Activated naive CD4-positive, alpha-beta T cell treated with anti-CD3 and anti-CD28 coated beads for 36 hours (primary cell): ENCODE measurements at regions not wholly inside any gene's neighbourhood (a gene's known extent, or its start where the extent isn't known, plus 50 kb on each side); places are given as distances from the start of the nearest gene placed in this dataset.

ENCODE experiments used
- CTCF ChIA-PET: fragments of 350-600 bp; sonication (Branson Sonifier 250); formaldehyde crosslinking; loops from one replicate; lab custom pipeline; 2021; ENCODE audit warnings: antibody characterized with exemption; lab: Charles Lee
- DNase-seq: peaks from one replicate; pipeline ENCODE4 v3.0.0-alpha.2; 2020
- H3K27ac Mint-ChIP-seq: one replicate; pipeline ENCODE4 v1.8.0; 2021; ENCODE audit warnings: mild to moderate bottlenecking, mixed read lengths
- H3K27me3 Mint-ChIP-seq: one replicate; pipeline ENCODE4 v1.8.0; 2021; ENCODE audit warnings: low read depth, mixed read lengths
- H3K36me3 Mint-ChIP-seq: one replicate; pipeline ENCODE4 v1.8.0; 2021; ENCODE audit warnings: low read depth, mixed read lengths
- H3K4me1 Mint-ChIP-seq: one replicate; pipeline ENCODE4 v1.8.0; 2021; ENCODE audit warnings: low read depth, mixed read lengths
- H3K4me3 Mint-ChIP-seq: one replicate; pipeline ENCODE4 v1.8.0; 2021; ENCODE audit warnings: mild to moderate bottlenecking, moderate library complexity, mixed read lengths
- H3K9me3 Mint-ChIP-seq: one replicate; pipeline ENCODE4 v1.8.0; 2021; ENCODE audit warnings: mixed read lengths
- intact Hi-C: fragments of 100-400 bp; cut with micrococcal nuclease; formaldehyde crosslinking; loops from one replicate; pipeline ENCODE4 v1.15.1; 2023

DNA sequence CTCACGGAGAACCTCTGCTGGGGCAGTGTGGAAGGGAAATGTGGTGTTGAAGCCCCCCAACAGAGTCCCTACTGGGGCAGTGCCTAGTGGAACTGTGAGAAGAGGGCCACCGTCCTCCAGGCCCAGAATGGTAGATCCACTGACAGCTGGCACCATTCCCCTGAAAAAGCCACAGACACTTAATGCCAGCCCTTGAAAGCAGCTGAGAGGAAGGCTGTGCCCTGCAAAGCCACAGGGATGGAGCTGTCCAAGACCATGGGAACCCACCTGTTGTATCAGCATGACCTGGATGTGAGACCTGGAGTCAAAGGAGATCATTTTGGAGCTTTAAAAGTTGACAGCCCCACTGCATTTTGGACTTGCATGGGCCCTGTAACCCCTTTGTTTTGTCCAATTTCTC lies 363.5 kb upstream of the PRICKLE1 start:
- Mint-ChIP-seq H3K4me1 (no peaks in the 10 kb centered on the region), H3K9me3 (no peaks in the 10 kb centered on the region), H3K27ac (no peak overlapping the region), H3K36me3 (no peaks in the 10 kb centered on the region), H3K4me3 (no peak overlapping the region), H3K27me3 (peaks cover 2% of the 10 kb centered on the region)
- DNase-seq = no peak
- CTCF ChIA-PET = no interaction called here
- intact Hi-C loops = no loop called here

- Mint-ChIP-seq H3K4me3 (no peak overlapping the region), H3K36me3 (no peaks in the 10 kb centered on the region), H3K27ac (no peak overlapping the region), H3K27me3 (peaks cover 2% of the 10 kb centered on the region), H3K4me1 (no peaks in the 10 kb centered on the region), H3K9me3 (peaks cover 15% of the 10 kb centered on the region)
- DNase-seq = no peak
- CTCF ChIA-PET = no interaction called here
- intact Hi-C loops = no loop called here
These were observed 357.4 kb upstream of the PRICKLE1 start for GRCh38 chr12:42946871-42947381.

GRCh38 chr12:42945927-42946326 lies 356.4 kb upstream of the PRICKLE1 start:
- CTCF ChIA-PET = no interaction called here
- H3K27ac Mint-ChIP-seq = no peak overlapping the region
- peaks cover 20% of the 10 kb centered on the region for H3K9me3 Mint-ChIP-seq
- H3K4me1 Mint-ChIP-seq = no peaks in the 10 kb centered on the region
- no peak for DNase-seq
- intact Hi-C loops = no loop called here
- no peak overlapping the region for H3K4me3 Mint-ChIP-seq
- H3K27me3 Mint-ChIP-seq = peaks cover 2% of the 10 kb centered on the region
- H3K36me3 Mint-ChIP-seq = no peaks in the 10 kb centered on the region

- H3K4me3 Mint-ChIP-seq = no peak overlapping the region
- H3K9me3 Mint-ChIP-seq = peaks cover 25% of the 10 kb centered on the region
- no peak for DNase-seq
- H3K4me1 Mint-ChIP-seq = no peaks in the 10 kb centered on the region
- CTCF ChIA-PET = no interaction called here
- intact Hi-C loops = no loop called here
- H3K36me3 Mint-ChIP-seq = no peaks in the 10 kb centered on the region
- no peaks in the 10 kb centered on the region for H3K27me3 Mint-ChIP-seq
- no peak overlapping the region for H3K27ac Mint-ChIP-seq
These were observed 355.0 kb upstream of the PRICKLE1 start for GRCh38 chr12:42944516-42944915.

- no peaks in the 10 kb centered on the region for H3K27me3 Mint-ChIP-seq
- no peaks in the 10 kb centered on the region for H3K36me3 Mint-ChIP-seq
- intact Hi-C loops = no loop called here
- peaks cover 16% of the 10 kb centered on the region for H3K9me3 Mint-ChIP-seq
- CTCF ChIA-PET = no interaction called here
- no peak for DNase-seq
- no peak overlapping the region for H3K27ac Mint-ChIP-seq
- no peak overlapping the region for H3K4me3 Mint-ChIP-seq
- H3K4me1 Mint-ChIP-seq = no peaks in the 10 kb centered on the region
These were observed 347.4 kb upstream of the PRICKLE1 start for GRCh38 chr12:42936991-42937390.

DNA sequence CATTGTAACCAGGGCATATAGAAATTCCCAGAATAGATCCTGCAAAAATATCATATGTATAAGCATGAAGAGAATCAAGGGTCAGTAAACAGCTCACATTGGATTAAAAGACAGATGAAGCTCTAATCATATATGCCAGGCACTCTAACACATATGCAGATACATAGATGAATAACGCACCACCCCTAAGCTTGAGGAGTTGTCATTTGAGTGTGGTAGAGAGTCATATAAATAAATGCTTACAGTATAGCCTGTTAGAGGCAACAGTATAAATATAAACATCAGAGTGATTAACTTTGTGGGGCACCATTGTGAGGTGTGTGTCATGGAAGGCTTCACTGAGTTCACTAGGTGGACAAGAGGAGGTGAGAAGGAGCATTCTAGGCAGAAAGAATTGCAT lies 346.7 kb upstream of the PRICKLE1 start:
- H3K27ac Mint-ChIP-seq = no peak overlapping the region
- no peak for DNase-seq
- peaks cover 10% of the 10 kb centered on the region for H3K9me3 Mint-ChIP-seq
- intact Hi-C loops = no loop called here
- no peaks in the 10 kb centered on the region for H3K4me1 Mint-ChIP-seq
- no peaks in the 10 kb centered on the region for H3K27me3 Mint-ChIP-seq
- CTCF ChIA-PET = no interaction called here
- H3K36me3 Mint-ChIP-seq = no peaks in the 10 kb centered on the region
- H3K4me3 Mint-ChIP-seq = no peak overlapping the region

DNA sequence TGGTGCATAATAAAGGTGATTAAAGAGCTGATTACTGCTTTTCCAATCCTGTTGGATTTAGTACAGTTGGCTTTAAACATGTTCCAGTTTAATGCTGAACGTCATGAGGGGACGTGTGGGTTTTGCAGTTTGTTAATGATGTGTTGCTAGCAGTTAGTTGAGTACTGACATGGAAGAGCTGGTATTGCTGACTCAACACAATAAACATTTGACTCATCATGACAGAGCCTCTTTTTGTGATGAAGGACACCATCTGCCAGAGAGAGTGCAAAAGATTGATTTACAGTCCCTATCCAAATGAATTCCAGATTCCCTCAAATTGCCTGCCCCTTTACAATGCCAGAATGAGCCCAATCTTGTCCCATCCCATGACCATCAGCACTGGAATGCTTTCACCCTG lies 346.2 kb upstream of the PRICKLE1 start:
- H3K4me1 Mint-ChIP-seq = no peaks in the 10 kb centered on the region
- peaks cover 10% of the 10 kb centered on the region for H3K9me3 Mint-ChIP-seq
- no peak for DNase-seq
- no peaks in the 10 kb centered on the region for H3K27me3 Mint-ChIP-seq
- H3K36me3 Mint-ChIP-seq = no peaks in the 10 kb centered on the region
- intact Hi-C loops = no loop called here
- no peak overlapping the region for H3K27ac Mint-ChIP-seq
- CTCF ChIA-PET = no interaction called here
- no peak overlapping the region for H3K4me3 Mint-ChIP-seq

DNA sequence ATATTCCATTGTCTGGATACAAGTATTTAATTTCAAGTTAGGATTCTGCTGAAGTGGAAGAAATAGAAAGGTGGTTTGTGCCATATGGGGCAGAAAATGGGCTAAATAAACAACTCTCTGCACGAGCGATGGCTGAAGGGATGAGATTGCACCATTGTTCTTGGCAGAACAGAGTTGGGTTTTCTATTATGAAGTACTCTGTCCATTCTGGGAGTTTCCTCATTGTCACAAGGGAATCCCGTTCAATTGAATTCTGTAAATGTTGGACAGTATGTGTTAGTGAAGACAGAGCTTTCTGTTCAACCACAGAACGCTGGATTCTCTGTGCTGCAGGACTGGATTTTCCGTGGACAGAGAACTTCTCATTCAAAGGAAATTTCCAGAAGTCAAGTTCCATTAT lies 345.5 kb upstream of the PRICKLE1 start:
- Mint-ChIP-seq H3K27me3 (no peaks in the 10 kb centered on the region), H3K9me3 (peaks cover 9% of the 10 kb centered on the region), H3K4me3 (no peak overlapping the region), H3K4me1 (no peaks in the 10 kb centered on the region), H3K27ac (no peak overlapping the region), H3K36me3 (no peaks in the 10 kb centered on the region)
- DNase-seq = no peak
- CTCF ChIA-PET = interaction anchor here (0.6 to 0.7 kb wide), 2 partner anchors 226 to 467 kb away, joined by 3 read pairs; no protein-coding TSS in a partner anchor
- intact Hi-C loops = no loop called here

DNA sequence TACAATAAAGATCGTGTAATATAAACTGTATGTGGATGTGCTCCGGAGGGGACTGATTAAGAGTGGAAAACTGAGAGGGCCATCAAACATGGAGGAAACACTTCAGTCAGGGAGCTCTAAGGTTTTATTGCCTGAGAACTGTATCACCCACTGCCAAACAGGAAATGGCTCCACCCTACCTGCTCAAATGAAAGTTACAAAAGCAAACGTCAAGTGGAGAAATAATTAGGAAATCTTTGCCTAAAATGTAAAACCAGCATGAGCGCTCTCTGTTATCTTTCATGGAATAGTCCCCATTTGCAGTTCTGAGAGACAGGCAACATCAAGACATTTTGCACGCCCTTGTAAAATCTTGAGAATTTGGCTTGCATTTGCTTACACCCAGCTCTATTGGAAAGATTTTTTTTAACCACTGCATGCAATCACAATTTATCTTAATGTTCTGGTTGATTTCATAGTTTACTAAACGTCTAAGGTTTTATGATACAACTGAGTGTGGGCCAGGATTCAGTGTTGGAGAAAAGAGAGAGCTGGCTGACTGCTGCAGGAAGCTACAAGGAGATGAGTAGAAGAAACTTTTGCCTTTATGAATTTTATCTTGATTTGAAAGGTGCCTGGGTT lies 344.0 kb upstream of the PRICKLE1 start:
- CTCF ChIA-PET = no interaction called here

DNA sequence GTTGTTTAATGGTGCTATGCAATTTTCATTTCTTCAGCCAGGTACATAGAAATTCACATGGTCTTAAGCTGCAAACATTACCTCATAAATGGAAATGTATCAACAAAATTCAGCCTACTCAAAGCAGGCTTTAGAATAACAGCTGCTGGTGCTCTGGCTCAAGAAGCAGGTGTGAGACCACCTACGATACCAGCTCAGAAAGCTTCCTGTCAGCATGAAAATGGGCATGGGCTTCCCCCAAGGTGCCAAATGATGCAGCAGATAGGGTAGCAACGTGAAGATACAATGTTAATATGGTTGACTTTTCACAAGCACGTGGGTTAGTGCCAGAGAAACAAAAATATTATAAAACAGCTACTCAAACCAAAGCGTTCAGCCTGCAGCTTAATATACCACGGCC lies 343.4 kb upstream of the PRICKLE1 start:
- Mint-ChIP-seq H3K36me3 (no peaks in the 10 kb centered on the region), H3K4me1 (no peaks in the 10 kb centered on the region), H3K4me3 (no peak overlapping the region), H3K27me3 (no peaks in the 10 kb centered on the region), H3K9me3 (peaks cover 2% of the 10 kb centered on the region), H3K27ac (no peak overlapping the region)
- intact Hi-C loops = no loop called here
- no peak for DNase-seq
- CTCF ChIA-PET = no interaction called here

More for the DNA sequence above, 344.0 kb upstream of the PRICKLE1 start:
- Mint-ChIP-seq H3K27ac (no peak overlapping the region), H3K27me3 (no peaks in the 10 kb centered on the region), H3K4me1 (no peaks in the 10 kb centered on the region), H3K9me3 (peaks cover 2% of the 10 kb centered on the region), H3K36me3 (no peaks in the 10 kb centered on the region), H3K4me3 (no peak overlapping the region)
- intact Hi-C loops = no loop called here
- no peak for DNase-seq

- Mint-ChIP-seq H3K27ac (no peak overlapping the region), H3K4me3 (no peak overlapping the region), H3K4me1 (no peaks in the 10 kb centered on the region), H3K36me3 (no peaks in the 10 kb centered on the region), H3K27me3 (no peaks in the 10 kb centered on the region), H3K9me3 (no peaks in the 10 kb centered on the region)
- CTCF ChIA-PET = no interaction called here
- no peak for DNase-seq
- intact Hi-C loops = no loop called here
These were observed 336.7 kb upstream of the PRICKLE1 start for GRCh38 chr12:42926232-42926631.

DNA sequence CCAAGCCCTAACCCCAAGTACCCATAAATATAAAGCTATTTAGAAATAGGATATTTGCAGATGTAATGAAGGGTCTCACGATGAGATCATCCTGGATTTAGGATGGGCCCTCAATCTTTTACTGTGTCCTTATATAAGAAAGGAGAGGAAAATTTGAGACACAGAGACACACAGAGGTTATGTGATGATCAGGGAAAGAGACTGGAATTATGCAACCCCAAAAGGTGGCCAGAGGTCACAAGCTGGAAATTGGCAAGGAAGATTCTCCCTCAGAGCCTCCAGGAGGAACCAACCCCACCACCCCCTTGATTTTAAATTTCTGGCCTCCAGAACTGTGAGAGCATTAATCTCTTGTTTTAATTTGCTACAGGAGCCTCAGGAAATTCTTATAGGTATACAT lies 334.9 kb upstream of the PRICKLE1 start:
- no peaks in the 10 kb centered on the region for H3K27me3 Mint-ChIP-seq
- no peak overlapping the region for H3K4me3 Mint-ChIP-seq
- no peak for DNase-seq
- no peak overlapping the region for H3K27ac Mint-ChIP-seq
- intact Hi-C loops = no loop called here
- no peaks in the 10 kb centered on the region for H3K9me3 Mint-ChIP-seq
- CTCF ChIA-PET = no interaction called here
- H3K4me1 Mint-ChIP-seq = no peaks in the 10 kb centered on the region
- no peaks in the 10 kb centered on the region for H3K36me3 Mint-ChIP-seq

DNA sequence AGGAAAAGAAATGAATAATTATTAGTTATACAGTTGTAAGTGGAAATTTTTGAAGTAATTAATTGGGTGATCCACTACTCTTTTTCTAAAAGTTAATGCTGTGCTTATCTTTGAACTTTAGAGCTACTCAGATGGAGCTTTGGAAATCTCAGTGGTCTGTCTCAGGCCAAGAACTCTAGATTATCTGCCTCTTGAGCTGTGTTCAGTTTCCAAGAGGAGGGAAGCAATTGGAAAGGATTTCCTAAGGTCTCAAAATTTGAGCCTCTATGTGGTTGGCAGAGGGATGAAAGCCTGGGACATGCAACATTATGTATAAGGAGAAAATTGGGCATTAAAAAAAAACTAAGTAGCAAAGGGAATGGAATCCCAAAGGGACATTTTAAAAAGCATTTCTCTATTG lies 334.0 kb upstream of the PRICKLE1 start:
- Mint-ChIP-seq H3K4me1 (no peaks in the 10 kb centered on the region), H3K9me3 (no peaks in the 10 kb centered on the region), H3K27me3 (no peaks in the 10 kb centered on the region), H3K4me3 (no peak overlapping the region), H3K36me3 (no peaks in the 10 kb centered on the region), H3K27ac (no peak overlapping the region)
- DNase-seq = no peak
- intact Hi-C loops = no loop called here
- CTCF ChIA-PET = no interaction called here
